ENCODE measurements at regions not wholly inside any gene's neighbourhood (a gene's known extent, or its start where the extent isn't known, plus 50 kb on each side); places are given as distances from the start of the nearest gene placed in this dataset.

- H3K36me3 ChIP-seq, result no peaks in the 10 kb centered on the region
- H3K9me3 ChIP-seq, result peaks cover 0 to 27% (median 10%) of the 10 kb centered on the region in 12 donors
- H3K4me3 ChIP-seq, result no peak overlapping the region
- TF ChIP-seq POLR2A (IDR thresholded peaks at IDR 0.05), result no peak
- no peak for TF ChIP-seq CTCF (IDR thresholded peaks at IDR 0.05)
- ATAC-seq (no peak), DNase-seq (no peak)
- intact Hi-C loops (cut with DNase I), result no loop called here
- H3K4me1 ChIP-seq, result peaks cover 0 to 15% (median 2%) of the 10 kb centered on the region in 12 donors
- H3K27me3 ChIP-seq, result no peaks in the 10 kb centered on the region
- H3K27ac ChIP-seq, result no peak overlapping the region
These were observed 133.9 kb upstream of the SSTR4 start for GRCh38 chr20:22901164-22901563.

- H3K4me1 ChIP-seq, result peaks cover 0 to 15% (median 2%) of the 10 kb centered on the region in 12 donors
- no peaks in the 10 kb centered on the region for H3K27me3 ChIP-seq
- peaks cover 0 to 27% (median 10%) of the 10 kb centered on the region in 12 donors for H3K9me3 ChIP-seq
- no peak for DNase-seq
- no peak for ATAC-seq
- no peak overlapping the region for H3K4me3 ChIP-seq
- WGBS, 4 donors, result 61 to 83% (median 78%) methylated on average over 2 of the region's 2 CpGs
- no peak overlapping the region for H3K27ac ChIP-seq
- TF ChIP-seq CTCF (IDR thresholded peaks at IDR 0.05) (no peak), POLR2A (IDR thresholded peaks at IDR 0.05) (no peak)
- intact Hi-C loops (cut with DNase I), result no loop called here
- no peaks in the 10 kb centered on the region for H3K36me3 ChIP-seq
These were observed 133.2 kb upstream of the SSTR4 start for GRCh38 chr20:22901921-22902320.

GRCh38 chr20:22904386-22904785, 130.7 kb upstream of the SSTR4 start:
- 79 to 87% (median 81%) methylated on average over 2 of the region's 2 CpGs for WGBS, 4 donors
- ATAC-seq (no peak), DNase-seq (no peak)
- TF ChIP-seq CTCF (IDR thresholded peaks at IDR 0.05) (no peak), POLR2A (IDR thresholded peaks at IDR 0.05) (no peak)
- H3K4me1 ChIP-seq, result peaks cover 0 to 15% (median 2%) of the 10 kb centered on the region in 12 donors
- no peak overlapping the region for H3K27ac ChIP-seq
- H3K9me3 ChIP-seq, result peaks cover 0 to 27% (median 10%) of the 10 kb centered on the region in 12 donors
- no peak overlapping the region for H3K4me3 ChIP-seq
- intact Hi-C loops (cut with DNase I), result no loop called here
- peaks cover 0 to 9% (median 0%) of the 10 kb centered on the region in 9 donors for H3K27me3 ChIP-seq
- no peaks in the 10 kb centered on the region for H3K36me3 ChIP-seq

GRCh38 chr20:22904905-22905304, 130.2 kb upstream of the SSTR4 start:
- H3K4me3 ChIP-seq, result no peak overlapping the region
- H3K27ac ChIP-seq, result no peak overlapping the region
- 50 to 94% (median 87%) methylated on average over 2 of the region's 2 CpGs for WGBS, 4 donors
- no peak for ATAC-seq
- peaks cover 0 to 15% (median 0%) of the 10 kb centered on the region in 9 donors for H3K27me3 ChIP-seq
- H3K4me1 ChIP-seq, result peaks cover 0 to 15% (median 2%) of the 10 kb centered on the region in 12 donors
- H3K36me3 ChIP-seq, result no peaks in the 10 kb centered on the region
- no peak for TF ChIP-seq POLR2A (IDR thresholded peaks at IDR 0.05)
- intact Hi-C loops (cut with DNase I), result no loop called here
- no peak for DNase-seq
- peaks cover 0 to 24% (median 10%) of the 10 kb centered on the region in 12 donors for H3K9me3 ChIP-seq

- Histone ChIP-seq H3K36me3 (no peaks in the 10 kb centered on the region), H3K4me1 (peaks cover 0 to 15% (median 2%) of the 10 kb centered on the region in 12 donors), H3K27me3 (peaks cover 0 to 19% (median 0%) of the 10 kb centered on the region in 9 donors), H3K9me3 (peaks cover 0 to 16% (median 10%) of the 10 kb centered on the region in 12 donors), H3K27ac (no peak overlapping the region), H3K4me3 (no peak overlapping the region)
- intact Hi-C loops (cut with DNase I), result no loop called here
- TF ChIP-seq CTCF (IDR thresholded peaks at IDR 0.05) (no peak), POLR2A (IDR thresholded peaks at IDR 0.05) (no peak)
- 14 to 37% (median 25%) methylated on average over 4 to 10 of the region's 10 CpGs for WGBS, 4 donors
- ATAC-seq (peak; percentile 42 to 89 (median 80)), DNase-seq (peak in 4 of 5 donors; percentile 39 to 70 (median 62))
These were observed 129.5 kb upstream of the SSTR4 start for GRCh38 chr20:22905658-22906057.

All from heart left ventricle (tissue), 16 donors.